ENCODE measurements at regions not wholly inside any gene's neighbourhood (a gene's known extent, or its start where the extent isn't known, plus 50 kb on each side); places are given as distances from the start of the nearest gene placed in this dataset.

DNA sequence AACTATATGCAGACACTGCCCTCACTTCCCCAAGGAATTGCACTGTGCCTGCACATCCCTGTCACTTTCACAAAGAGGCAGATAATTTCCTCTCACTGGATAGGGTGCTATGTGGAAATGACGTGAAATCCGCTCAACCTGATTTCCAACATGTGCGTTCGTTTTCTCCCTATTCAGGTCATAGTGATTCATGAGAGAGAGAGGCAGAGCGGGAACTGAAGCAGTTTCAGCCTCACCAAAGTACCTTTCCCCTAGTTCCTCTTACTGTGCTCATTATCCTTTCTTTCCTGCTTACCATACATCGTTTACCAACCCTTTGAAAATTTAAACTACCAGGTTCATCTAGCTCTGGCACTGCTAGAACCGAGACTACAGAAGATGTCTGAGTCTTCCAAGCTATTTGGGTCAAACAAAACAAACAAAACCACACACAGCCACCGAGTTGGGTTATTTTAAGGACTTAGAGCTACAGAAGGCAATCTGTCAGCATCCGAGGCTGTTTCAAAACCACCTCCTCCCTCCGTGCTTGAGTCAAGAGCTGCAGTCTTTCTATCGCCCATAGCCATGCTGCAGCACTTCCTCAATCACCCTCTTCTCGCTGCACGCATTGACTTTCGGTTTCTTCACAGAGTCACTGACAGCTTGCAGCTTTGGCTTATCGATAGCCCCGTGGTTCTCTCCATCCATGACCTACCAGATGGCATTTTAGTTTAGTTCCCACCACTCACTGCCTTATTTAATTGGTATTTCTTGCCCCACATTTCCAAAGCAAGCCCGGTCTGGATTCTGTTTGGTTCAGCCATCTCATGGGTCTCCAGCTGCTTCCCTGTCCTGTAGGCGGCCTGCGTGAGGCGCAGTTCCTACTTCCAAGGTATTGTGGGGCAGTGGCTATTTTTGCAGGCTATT is 1395.8 kb downstream of the EFNB2 start:
- Histone ChIP-seq H3K27ac (no peak overlapping the region), H3K36me3 (no peaks in the 10 kb centered on the region), H3K4me1 (ENCODE audit: low read depth) (no peaks in the 10 kb centered on the region), H3K27me3 (no peaks in the 10 kb centered on the region), H3K9me3 (ENCODE audit: low read depth) (no peaks in the 10 kb centered on the region), H3K4me3 (no peak overlapping the region)
- peak; percentile 13 to 32 for DNase-seq (ENCODE audit: low read depth in 1 of 2, low spot score in 1 of 2)
- TF ChIP-seq, protein P1, sequence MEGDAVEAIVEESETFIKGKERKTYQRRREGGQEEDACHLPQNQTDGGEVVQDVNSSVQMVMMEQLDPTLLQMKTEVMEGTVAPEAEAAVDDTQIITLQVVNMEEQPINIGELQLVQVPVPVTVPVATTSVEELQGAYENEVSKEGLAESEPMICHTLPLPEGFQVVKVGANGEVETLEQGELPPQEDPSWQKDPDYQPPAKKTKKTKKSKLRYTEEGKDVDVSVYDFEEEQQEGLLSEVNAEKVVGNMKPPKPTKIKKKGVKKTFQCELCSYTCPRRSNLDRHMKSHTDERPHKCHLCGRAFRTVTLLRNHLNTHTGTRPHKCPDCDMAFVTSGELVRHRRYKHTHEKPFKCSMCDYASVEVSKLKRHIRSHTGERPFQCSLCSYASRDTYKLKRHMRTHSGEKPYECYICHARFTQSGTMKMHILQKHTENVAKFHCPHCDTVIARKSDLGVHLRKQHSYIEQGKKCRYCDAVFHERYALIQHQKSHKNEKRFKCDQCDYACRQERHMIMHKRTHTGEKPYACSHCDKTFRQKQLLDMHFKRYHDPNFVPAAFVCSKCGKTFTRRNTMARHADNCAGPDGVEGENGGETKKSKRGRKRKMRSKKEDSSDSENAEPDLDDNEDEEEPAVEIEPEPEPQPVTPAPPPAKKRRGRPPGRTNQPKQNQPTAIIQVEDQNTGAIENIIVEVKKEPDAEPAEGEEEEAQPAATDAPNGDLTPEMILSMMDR (IDR thresholded peaks at IDR 0.05; ENCODE audit: low read depth, low read length), result peak; percentile 30

DNA sequence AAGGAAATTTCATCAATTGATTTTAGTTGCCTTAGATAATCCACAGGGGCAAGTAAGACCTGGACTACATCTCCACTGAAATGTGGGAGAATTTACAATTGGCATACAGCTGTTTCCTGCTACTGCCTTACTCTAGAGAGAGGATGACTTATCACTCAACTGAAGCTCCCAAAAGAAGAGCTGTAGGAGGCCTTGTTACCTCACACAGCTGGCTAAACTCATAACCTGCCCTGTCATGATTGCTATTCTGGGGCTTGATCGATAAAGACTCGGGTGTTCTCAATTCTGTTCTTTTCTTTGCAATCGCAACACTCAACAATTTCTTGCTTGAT is 1396.4 kb downstream of the EFNB2 start:
- Histone ChIP-seq H3K27ac (no peak overlapping the region), H3K9me3 (ENCODE audit: low read depth) (no peaks in the 10 kb centered on the region), H3K4me1 (ENCODE audit: low read depth) (no peaks in the 10 kb centered on the region), H3K36me3 (no peaks in the 10 kb centered on the region), H3K27me3 (no peaks in the 10 kb centered on the region), H3K4me3 (no peak overlapping the region)
- TF ChIP-seq, protein P1 (IDR thresholded peaks at IDR 0.05; ENCODE audit: low read depth, low read length), result no peak
- no peak for DNase-seq (ENCODE audit: low read depth in 1 of 2, low spot score in 1 of 2)

GRCh38 chr13:105135852-105136615 is 1399.4 kb downstream of the EFNB2 start:
- Histone ChIP-seq H3K27ac (no peak overlapping the region), H3K27me3 (no peaks in the 10 kb centered on the region), H3K36me3 (no peaks in the 10 kb centered on the region), H3K4me1 (ENCODE audit: low read depth) (no peaks in the 10 kb centered on the region), H3K9me3 (ENCODE audit: low read depth) (no peaks in the 10 kb centered on the region), H3K4me3 (no peak overlapping the region)
- TF ChIP-seq, protein P1 (IDR thresholded peaks at IDR 0.05; ENCODE audit: low read depth, low read length), result no peak
- peak in 1 of 2 donors; percentile 6 for DNase-seq (ENCODE audit: low read depth in 1 of 2, low spot score in 1 of 2)

DNA sequence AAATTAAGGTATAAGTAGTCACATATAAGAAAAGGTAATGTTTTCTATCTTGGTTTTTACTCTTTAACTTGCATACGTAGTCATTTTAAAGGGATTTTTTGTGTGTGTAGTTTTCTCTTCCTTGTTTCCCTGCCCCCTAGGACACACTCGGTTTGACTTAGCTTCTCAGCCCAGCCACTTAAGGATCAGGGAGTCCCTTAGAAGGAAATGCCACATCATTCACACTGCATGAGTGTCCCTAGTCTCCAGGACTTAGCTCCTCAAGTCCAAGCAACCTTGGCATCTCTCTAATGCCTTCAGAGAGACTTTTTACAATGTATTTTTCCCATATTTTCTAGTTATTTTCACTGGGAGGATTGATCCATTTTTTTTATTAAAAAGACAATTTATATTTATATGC is 1407.7 kb downstream of the EFNB2 start:
- Histone ChIP-seq H3K27ac (no peak overlapping the region), H3K36me3 (no peaks in the 10 kb centered on the region), H3K9me3 (ENCODE audit: low read depth) (no peaks in the 10 kb centered on the region), H3K27me3 (no peaks in the 10 kb centered on the region), H3K4me1 (ENCODE audit: low read depth) (no peaks in the 10 kb centered on the region), H3K4me3 (no peak overlapping the region)
- TF ChIP-seq, protein P1 (IDR thresholded peaks at IDR 0.05; ENCODE audit: low read depth, low read length), result no peak
- DNase-seq (ENCODE audit: low read depth in 1 of 2, low spot score in 1 of 2), result no peak

- H3K27ac ChIP-seq, result no peak overlapping the region
- H3K36me3 ChIP-seq, result no peaks in the 10 kb centered on the region
- H3K9me3 ChIP-seq (ENCODE audit: low read depth), result no peaks in the 10 kb centered on the region
- no peak for DNase-seq (ENCODE audit: low read depth in 1 of 2, low spot score in 1 of 2)
- H3K4me3 ChIP-seq, result no peak overlapping the region
- no peaks in the 10 kb centered on the region for H3K4me1 ChIP-seq (ENCODE audit: low read depth)
- H3K27me3 ChIP-seq, result no peaks in the 10 kb centered on the region
- TF ChIP-seq, protein P1 (IDR thresholded peaks at IDR 0.05; ENCODE audit: low read depth, low read length), result no peak
Observed at GRCh38 chr13:105121221-105121620, 1414.2 kb downstream of the EFNB2 start.

All from cardiac muscle cell (in vitro differentiated cells and primary cell).